ENCODE measurements at regions not wholly inside any gene's neighbourhood (a gene's known extent, or its start where the extent isn't known, plus 50 kb on each side); places are given as distances from the start of the nearest gene placed in this dataset.

- TF ChIP-seq POLR2A (IDR thresholded peaks at IDR 0.05) (no peak), POLR2AphosphoS5 (IDR thresholded peaks at IDR 0.05) (no peak)
- TF ChIP-seq, protein P1, sequence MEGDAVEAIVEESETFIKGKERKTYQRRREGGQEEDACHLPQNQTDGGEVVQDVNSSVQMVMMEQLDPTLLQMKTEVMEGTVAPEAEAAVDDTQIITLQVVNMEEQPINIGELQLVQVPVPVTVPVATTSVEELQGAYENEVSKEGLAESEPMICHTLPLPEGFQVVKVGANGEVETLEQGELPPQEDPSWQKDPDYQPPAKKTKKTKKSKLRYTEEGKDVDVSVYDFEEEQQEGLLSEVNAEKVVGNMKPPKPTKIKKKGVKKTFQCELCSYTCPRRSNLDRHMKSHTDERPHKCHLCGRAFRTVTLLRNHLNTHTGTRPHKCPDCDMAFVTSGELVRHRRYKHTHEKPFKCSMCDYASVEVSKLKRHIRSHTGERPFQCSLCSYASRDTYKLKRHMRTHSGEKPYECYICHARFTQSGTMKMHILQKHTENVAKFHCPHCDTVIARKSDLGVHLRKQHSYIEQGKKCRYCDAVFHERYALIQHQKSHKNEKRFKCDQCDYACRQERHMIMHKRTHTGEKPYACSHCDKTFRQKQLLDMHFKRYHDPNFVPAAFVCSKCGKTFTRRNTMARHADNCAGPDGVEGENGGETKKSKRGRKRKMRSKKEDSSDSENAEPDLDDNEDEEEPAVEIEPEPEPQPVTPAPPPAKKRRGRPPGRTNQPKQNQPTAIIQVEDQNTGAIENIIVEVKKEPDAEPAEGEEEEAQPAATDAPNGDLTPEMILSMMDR (IDR thresholded peaks at IDR 0.05): no peak
These were observed 1065.8 kb downstream of the REEP3 start for GRCh38 chr10:64586934-64587503.
